ENCODE measurements at regions not wholly inside any gene's neighbourhood (a gene's known extent, or its start where the extent isn't known, plus 50 kb on each side); places are given as distances from the start of the nearest gene placed in this dataset.
"Not testable (repeated sequence)": the region's sequence is repeated elsewhere in the genome, so short reads cannot be mapped to it uniquely, and the experiment has no call there.

DNA sequence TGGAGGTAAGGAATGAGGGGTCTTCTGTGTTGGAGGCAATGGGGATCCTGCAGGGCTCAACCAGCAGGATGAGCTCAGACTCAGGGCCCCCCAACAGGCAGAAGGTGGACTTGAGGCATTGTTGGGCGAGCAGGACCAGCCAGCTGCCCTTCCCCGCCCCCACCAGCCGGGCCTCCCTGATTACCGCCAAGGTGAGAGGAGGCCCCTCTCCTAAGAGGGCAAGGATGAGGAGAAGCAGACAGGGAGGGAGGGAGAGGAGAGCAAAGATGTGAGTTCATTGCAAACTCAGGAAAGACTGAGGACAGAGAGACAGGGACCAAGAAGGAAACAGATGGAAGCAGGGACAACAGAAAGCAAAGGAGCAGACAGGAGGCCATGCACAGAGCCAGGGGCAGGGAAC lies 272.8 kb upstream of the XYLT1 start:
- intact Hi-C loops (cut with DNase I): no loop called here
- H3K4me3 ChIP-seq: no peak overlapping the region
- WGBS, 3 donors: 24 to 50% (median 28%) methylated on average over 4 of the region's 4 CpGs
- H3K9me3 ChIP-seq: no peaks in the 10 kb centered on the region
- no peak overlapping the region for H3K27ac ChIP-seq
- TF ChIP-seq EP300 (IDR thresholded peaks at IDR 0.05) (no peak), POLR2A (IDR thresholded peaks at IDR 0.05) (no peak)
- TF ChIP-seq, protein P1, sequence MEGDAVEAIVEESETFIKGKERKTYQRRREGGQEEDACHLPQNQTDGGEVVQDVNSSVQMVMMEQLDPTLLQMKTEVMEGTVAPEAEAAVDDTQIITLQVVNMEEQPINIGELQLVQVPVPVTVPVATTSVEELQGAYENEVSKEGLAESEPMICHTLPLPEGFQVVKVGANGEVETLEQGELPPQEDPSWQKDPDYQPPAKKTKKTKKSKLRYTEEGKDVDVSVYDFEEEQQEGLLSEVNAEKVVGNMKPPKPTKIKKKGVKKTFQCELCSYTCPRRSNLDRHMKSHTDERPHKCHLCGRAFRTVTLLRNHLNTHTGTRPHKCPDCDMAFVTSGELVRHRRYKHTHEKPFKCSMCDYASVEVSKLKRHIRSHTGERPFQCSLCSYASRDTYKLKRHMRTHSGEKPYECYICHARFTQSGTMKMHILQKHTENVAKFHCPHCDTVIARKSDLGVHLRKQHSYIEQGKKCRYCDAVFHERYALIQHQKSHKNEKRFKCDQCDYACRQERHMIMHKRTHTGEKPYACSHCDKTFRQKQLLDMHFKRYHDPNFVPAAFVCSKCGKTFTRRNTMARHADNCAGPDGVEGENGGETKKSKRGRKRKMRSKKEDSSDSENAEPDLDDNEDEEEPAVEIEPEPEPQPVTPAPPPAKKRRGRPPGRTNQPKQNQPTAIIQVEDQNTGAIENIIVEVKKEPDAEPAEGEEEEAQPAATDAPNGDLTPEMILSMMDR (IDR thresholded peaks at IDR 0.05): no peak
- no peak for DNase-seq
- H3K36me3 ChIP-seq: no peaks in the 10 kb centered on the region
- no peaks in the 10 kb centered on the region for H3K4me1 ChIP-seq (ENCODE audit: insufficient read depth)
- no peaks in the 10 kb centered on the region for H3K27me3 ChIP-seq

DNA sequence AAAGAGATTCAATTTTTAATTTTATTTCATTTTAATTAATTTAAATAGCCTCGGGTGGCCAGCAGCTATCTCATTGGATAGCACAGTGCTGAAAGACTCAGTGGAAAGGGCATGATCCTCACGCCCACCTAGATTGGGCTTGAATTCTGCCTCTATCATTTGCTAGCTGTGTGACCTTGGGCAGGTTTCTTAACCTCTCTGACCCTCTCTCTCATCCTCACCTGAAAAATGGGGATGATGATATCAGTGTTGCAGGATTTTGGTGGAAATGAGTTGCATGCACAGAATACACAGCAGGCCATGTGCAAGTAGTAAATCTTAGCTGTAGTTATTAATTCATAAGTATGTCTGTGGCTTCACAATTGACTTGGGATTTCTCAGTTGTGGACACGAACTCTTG lies 272.4 kb upstream of the XYLT1 start:
- Histone ChIP-seq H3K36me3 (no peaks in the 10 kb centered on the region), H3K27me3 (no peaks in the 10 kb centered on the region), H3K4me1 (ENCODE audit: insufficient read depth) (no peaks in the 10 kb centered on the region), H3K9me3 (no peaks in the 10 kb centered on the region), H3K27ac (no peak overlapping the region), H3K4me3 (no peak overlapping the region)
- TF ChIP-seq, protein P1 (IDR thresholded peaks at IDR 0.05): no peak
- TF ChIP-seq EP300 (IDR thresholded peaks at IDR 0.05): no peak
- whole genome bisulfite sequencing, 3 donors: 49 to 62% (median 56%) methylated on average over 3 of the region's 3 CpGs
- DNase-seq: no peak
- intact Hi-C loops (cut with DNase I): no loop called here

DNA sequence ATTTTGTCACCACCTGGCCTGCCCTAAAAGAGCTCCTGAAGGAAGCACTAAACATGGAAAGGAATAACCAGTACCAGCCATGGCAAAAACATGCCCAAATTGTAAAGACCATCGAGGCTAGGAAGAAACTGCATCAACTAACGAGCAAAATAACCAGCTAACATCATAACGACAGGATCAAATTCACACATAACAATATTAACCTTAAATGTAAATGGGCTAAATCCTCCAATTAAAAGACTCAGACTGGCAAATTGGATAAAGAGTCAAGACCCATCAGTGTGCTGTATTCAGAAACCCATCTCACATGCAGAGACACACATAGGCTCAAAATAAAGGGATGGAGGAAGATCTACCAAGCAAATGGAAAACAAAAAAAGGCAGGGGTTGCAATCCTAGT lies 264.3 kb upstream of the XYLT1 start:
- H3K27me3 ChIP-seq; H3K4me3 ChIP-seq; DNase-seq; H3K36me3 ChIP-seq; intact Hi-C loops (cut with DNase I); H3K27ac ChIP-seq; H3K9me3 ChIP-seq; H3K4me1 ChIP-seq (ENCODE audit: insufficient read depth): not testable (repeated sequence)
- WGBS, 3 donors: 59 to 85% (median 73%) methylated on average over 3 of the region's 3 CpGs

DNA sequence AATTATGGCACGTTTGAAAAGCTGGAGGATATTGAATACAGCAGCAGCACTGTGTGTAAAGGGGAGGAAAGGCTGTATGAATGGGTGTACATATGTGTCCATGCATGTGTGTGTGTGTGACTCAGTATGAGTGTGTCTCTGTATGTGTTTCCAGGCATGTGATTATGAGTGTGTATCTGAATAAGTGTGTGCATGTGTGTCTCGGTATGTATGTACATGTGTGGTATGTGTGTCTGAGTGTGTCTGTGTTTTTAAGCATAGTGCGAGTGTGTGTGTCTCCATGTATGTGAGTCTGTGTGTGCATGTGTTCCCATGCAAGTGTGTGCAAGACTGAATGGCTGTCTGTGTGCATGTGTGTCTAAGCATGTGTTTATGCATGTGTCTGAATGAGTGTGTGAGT lies 259.1 kb upstream of the XYLT1 start:
- Histone ChIP-seq H3K27ac (no peak overlapping the region), H3K4me3 (no peak overlapping the region), H3K36me3 (no peaks in the 10 kb centered on the region), H3K4me1 (ENCODE audit: insufficient read depth) (no peaks in the 10 kb centered on the region), H3K27me3 (no peaks in the 10 kb centered on the region), H3K9me3 (no peaks in the 10 kb centered on the region)
- TF ChIP-seq, protein P1 (IDR thresholded peaks at IDR 0.05): no peak
- TF ChIP-seq POLR2A (IDR thresholded peaks at IDR 0.05) (no peak), EP300 (IDR thresholded peaks at IDR 0.05) (no peak)
- intact Hi-C loops (cut with DNase I): no loop called here
- DNase-seq: no peak
- 73 to 80% (median 73%) methylated on average over 3 of the region's 3 CpGs for WGBS, 3 donors

DNA sequence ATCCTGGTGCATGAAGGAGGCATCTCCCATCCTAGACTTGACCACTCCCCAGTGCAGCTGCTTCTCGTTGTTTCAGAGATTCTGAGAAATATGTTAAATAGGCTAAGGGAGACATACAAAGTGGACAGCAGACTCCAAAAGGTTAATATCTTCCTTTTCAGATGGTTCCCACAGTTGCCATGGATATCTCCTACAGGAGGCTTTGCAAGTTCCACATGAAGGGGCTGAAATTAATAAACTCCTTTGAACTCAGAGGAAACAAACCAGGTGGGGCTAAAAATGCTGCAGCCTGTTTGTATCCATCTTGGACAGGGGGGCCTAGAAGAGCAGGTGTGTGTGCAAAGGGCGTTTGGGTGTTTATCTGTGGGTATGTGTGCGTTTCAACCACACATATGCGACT lies 257.4 kb upstream of the XYLT1 start:
- Histone ChIP-seq H3K36me3 (no peaks in the 10 kb centered on the region), H3K9me3 (no peaks in the 10 kb centered on the region), H3K27me3 (no peaks in the 10 kb centered on the region), H3K27ac (no peak overlapping the region), H3K4me3 (no peak overlapping the region), H3K4me1 (ENCODE audit: insufficient read depth) (no peaks in the 10 kb centered on the region)
- DNase-seq: no peak
- WGBS, 3 donors: 29 to 38% (median 36%) methylated on average over 4 of the region's 4 CpGs
- TF ChIP-seq POLR2A (IDR thresholded peaks at IDR 0.05): no peak
- TF ChIP-seq EP300 (IDR thresholded peaks at IDR 0.05): no peak
- TF ChIP-seq, protein P1 (IDR thresholded peaks at IDR 0.05): no peak
- intact Hi-C loops (cut with DNase I): no loop called here

All from ovary (tissue), 7 donors.